ENCODE measurements at regions not wholly inside any gene's neighbourhood (a gene's known extent, or its start where the extent isn't known, plus 50 kb on each side); places are given as distances from the start of the nearest gene placed in this dataset.

DNA sequence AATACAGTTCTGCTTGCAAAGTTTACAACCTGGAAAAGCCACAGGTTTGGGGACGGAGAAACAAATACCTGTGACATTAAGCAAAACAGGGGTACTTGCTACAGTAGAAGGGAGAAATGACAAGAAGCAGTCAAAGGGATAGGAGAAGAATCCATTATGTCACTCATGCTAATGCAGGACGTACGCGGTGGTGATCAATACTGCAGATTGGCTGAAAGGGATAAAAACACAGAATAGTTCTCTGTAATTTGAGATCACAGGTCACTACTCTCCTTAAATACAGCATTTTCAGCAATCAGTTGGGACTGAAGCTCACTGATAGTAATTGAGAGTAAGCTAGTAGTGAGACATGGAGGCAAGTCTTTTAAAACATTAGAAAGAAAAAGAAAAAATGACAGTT, 130.3 kb upstream of the MTAP start:
- no peak for TF ChIP-seq EGR1 (IDR thresholded peaks at IDR 0.05; ENCODE audit: low read depth in 2 of 2)
- TF ChIP-seq JUND (IDR thresholded peaks at IDR 0.05): no peak
- TF ChIP-seq, protein P1, sequence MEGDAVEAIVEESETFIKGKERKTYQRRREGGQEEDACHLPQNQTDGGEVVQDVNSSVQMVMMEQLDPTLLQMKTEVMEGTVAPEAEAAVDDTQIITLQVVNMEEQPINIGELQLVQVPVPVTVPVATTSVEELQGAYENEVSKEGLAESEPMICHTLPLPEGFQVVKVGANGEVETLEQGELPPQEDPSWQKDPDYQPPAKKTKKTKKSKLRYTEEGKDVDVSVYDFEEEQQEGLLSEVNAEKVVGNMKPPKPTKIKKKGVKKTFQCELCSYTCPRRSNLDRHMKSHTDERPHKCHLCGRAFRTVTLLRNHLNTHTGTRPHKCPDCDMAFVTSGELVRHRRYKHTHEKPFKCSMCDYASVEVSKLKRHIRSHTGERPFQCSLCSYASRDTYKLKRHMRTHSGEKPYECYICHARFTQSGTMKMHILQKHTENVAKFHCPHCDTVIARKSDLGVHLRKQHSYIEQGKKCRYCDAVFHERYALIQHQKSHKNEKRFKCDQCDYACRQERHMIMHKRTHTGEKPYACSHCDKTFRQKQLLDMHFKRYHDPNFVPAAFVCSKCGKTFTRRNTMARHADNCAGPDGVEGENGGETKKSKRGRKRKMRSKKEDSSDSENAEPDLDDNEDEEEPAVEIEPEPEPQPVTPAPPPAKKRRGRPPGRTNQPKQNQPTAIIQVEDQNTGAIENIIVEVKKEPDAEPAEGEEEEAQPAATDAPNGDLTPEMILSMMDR (IDR thresholded peaks at IDR 0.05; ENCODE audit: low read depth, low read length, missing input control): no peak

Measured in liver (tissue), 3 donors.